Hepatocyte (in vitro differentiated cells): ENCODE measurements at regions not wholly inside any gene's neighbourhood (a gene's known extent, or its start where the extent isn't known, plus 50 kb on each side); places are given as distances from the start of the nearest gene placed in this dataset.

Source experiments
- DNase-seq: peaks from one replicate; pipeline ENCODE4 v3.0.0-alpha.2; 2016; ENCODE audit warnings: low spot score
- H2AFZ ChIP-seq: fragments of 200-600 bp; sonication (generic); 2 replicates; pipeline ENCODE4 v1.6.0; 2016; ENCODE audit warnings: antibody characterized with exemption, mild to moderate bottlenecking
- H3K27ac ChIP-seq: fragments of 200-600 bp; sonication (generic); 2 replicates; pipeline ENCODE4 v1.5.1; 2016; ENCODE audit warnings: mild to moderate bottlenecking
- H3K27me3 ChIP-seq: fragments of 200-600 bp; sonication (generic); 2 replicates; pipeline ENCODE4 v1.6.1; 2016
- H3K36me3 ChIP-seq: fragments of 200-600 bp; sonication (generic); replicated peaks from 2 replicates; pipeline ENCODE4 v1.5.1; 2016; ENCODE audit warnings: low read depth; ENCODE audit not compliant: insufficient read depth
- H3K4me1 ChIP-seq: fragments of 200-600 bp; sonication (generic); 2 replicates; pipeline ENCODE4 v1.5.1; 2016; ENCODE audit warnings: mild to moderate bottlenecking, moderate library complexity; ENCODE audit not compliant: insufficient read depth
- H3K4me2 ChIP-seq: fragments of 200-600 bp; sonication (generic); 2 replicates; pipeline ENCODE4 v1.6.0; 2016
- H3K4me3 ChIP-seq: fragments of 200-600 bp; sonication (generic); 2 replicates; pipeline ENCODE4 v1.5.1; 2016; ENCODE audit warnings: mild to moderate bottlenecking
- H3K79me2 ChIP-seq: fragments of 200-600 bp; sonication (generic); 2 replicates; pipeline ENCODE4 v1.6.0; 2017; ENCODE audit warnings: mild to moderate bottlenecking
- H3K9me2 ChIP-seq: fragments of 200-600 bp; sonication (generic); replicated peaks from 2 replicates; pipeline ENCODE4 v1.6.0; 2017; ENCODE audit warnings: mild to moderate bottlenecking; ENCODE audit not compliant: insufficient read depth
- H3K9me3 ChIP-seq: fragments of 200-600 bp; sonication (generic); 2 replicates; pipeline ENCODE4 v1.5.1; 2016; ENCODE audit warnings: low read depth, mild to moderate bottlenecking
- H4K20me1 ChIP-seq: fragments of 200-600 bp; sonication (generic); 2 replicates; pipeline ENCODE4 v1.6.0; 2016; ENCODE audit warnings: mild to moderate bottlenecking; ENCODE audit not compliant: insufficient read depth, poor library complexity, severe bottlenecking
- EZH2 ChIP-seq: fragments of 200-600 bp; sonication (generic); IDR thresholded peaks from 2 replicates; pipeline ENCODE4 v1.6.1; 2016; ENCODE audit warnings: antibody characterized with exemption, mild to moderate bottlenecking, borderline replicate concordance
- EZH2phosphoT487 ChIP-seq: fragments of 200-600 bp; sonication (generic); IDR thresholded peaks from one replicate; pipeline ENCODE4 v1.6.1; 2018; ENCODE audit warnings: antibody characterized with exemption, mild to moderate bottlenecking, low read depth, moderate library complexity; ENCODE audit not compliant: unreplicated experiment, severe bottlenecking
- WGBS: methylation state at CpG from one replicate; pipeline ENCODE4 v1.1.6; 2016; ENCODE audit warnings: low lambda C conversion rate; ENCODE audit errors: missing lambda C conversion rate; 5-methylcytosine and 5-hydroxymethylcytosine counted together
- TF ChIP-seq, protein P1 (sequence below): fragments of 200-600 bp; sonication (generic); IDR thresholded peaks from 2 replicates; pipeline ENCODE4 v1.5.1; 2016; ENCODE audit warnings: antibody characterized with exemption, mild to moderate bottlenecking; ENCODE audit not compliant: poor library complexity

- DNase-seq, result peak; percentile 37
- Histone ChIP-seq H3K4me1 (peaks cover 13% of the 10 kb centered on the region), H3K27me3 (no peaks in the 10 kb centered on the region), H4K20me1 (no peaks in the 10 kb centered on the region), H3K4me3 (no peak overlapping the region), H3K79me2 (no peaks in the 10 kb centered on the region), H3K27ac (peak overlapping the region; percentile 36), H3K9me3 (no peaks in the 10 kb centered on the region), H2AFZ (no peak overlapping the region), H3K36me3 (no peaks in the 10 kb centered on the region), H3K4me2 (no peak overlapping the region), H3K9me2 (no peaks in the 10 kb centered on the region)
- 60% methylated on average over 1 of the region's 1 CpG for WGBS
- TF ChIP-seq, protein P1, sequence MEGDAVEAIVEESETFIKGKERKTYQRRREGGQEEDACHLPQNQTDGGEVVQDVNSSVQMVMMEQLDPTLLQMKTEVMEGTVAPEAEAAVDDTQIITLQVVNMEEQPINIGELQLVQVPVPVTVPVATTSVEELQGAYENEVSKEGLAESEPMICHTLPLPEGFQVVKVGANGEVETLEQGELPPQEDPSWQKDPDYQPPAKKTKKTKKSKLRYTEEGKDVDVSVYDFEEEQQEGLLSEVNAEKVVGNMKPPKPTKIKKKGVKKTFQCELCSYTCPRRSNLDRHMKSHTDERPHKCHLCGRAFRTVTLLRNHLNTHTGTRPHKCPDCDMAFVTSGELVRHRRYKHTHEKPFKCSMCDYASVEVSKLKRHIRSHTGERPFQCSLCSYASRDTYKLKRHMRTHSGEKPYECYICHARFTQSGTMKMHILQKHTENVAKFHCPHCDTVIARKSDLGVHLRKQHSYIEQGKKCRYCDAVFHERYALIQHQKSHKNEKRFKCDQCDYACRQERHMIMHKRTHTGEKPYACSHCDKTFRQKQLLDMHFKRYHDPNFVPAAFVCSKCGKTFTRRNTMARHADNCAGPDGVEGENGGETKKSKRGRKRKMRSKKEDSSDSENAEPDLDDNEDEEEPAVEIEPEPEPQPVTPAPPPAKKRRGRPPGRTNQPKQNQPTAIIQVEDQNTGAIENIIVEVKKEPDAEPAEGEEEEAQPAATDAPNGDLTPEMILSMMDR, result no peak
- no peak for TF ChIP-seq EZH2phosphoT487
- TF ChIP-seq EZH2, result no peak
These were observed 324.0 kb upstream of the UBE2E3 start for GRCh38 chr2:180656455-180656847.

- 97% methylated on average over 1 of the region's 1 CpG for WGBS
- Histone ChIP-seq H3K4me1 (peaks cover 11% of the 10 kb centered on the region), H3K27ac (peak overlapping the region; percentile 14), H3K79me2 (no peaks in the 10 kb centered on the region), H3K4me3 (no peak overlapping the region), H2AFZ (no peak overlapping the region), H3K4me2 (no peak overlapping the region), H3K27me3 (no peaks in the 10 kb centered on the region), H3K9me2 (no peaks in the 10 kb centered on the region), H3K36me3 (no peaks in the 10 kb centered on the region), H4K20me1 (no peaks in the 10 kb centered on the region), H3K9me3 (no peaks in the 10 kb centered on the region)
- no peak for DNase-seq
- TF ChIP-seq EZH2phosphoT487, result no peak
- TF ChIP-seq EZH2, result no peak
- TF ChIP-seq, protein P1, result peak; percentile 4
These were observed 324.5 kb upstream of the UBE2E3 start for GRCh38 chr2:180655842-180656454.

GRCh38 chr2:180655393-180655792, 325.0 kb upstream of the UBE2E3 start:
- no peaks in the 10 kb centered on the region for H4K20me1 ChIP-seq
- no peak for DNase-seq
- 39% methylated on average over 2 of the region's 2 CpGs for WGBS
- H2AFZ ChIP-seq, result no peak overlapping the region
- no peak overlapping the region for H3K4me3 ChIP-seq
- no peaks in the 10 kb centered on the region for H3K9me2 ChIP-seq
- no peaks in the 10 kb centered on the region for H3K27me3 ChIP-seq
- no peak overlapping the region for H3K4me2 ChIP-seq
- TF ChIP-seq EZH2phosphoT487, result no peak
- TF ChIP-seq EZH2, result no peak
- TF ChIP-seq, protein P1, result no peak
- H3K79me2 ChIP-seq, result no peaks in the 10 kb centered on the region
- no peaks in the 10 kb centered on the region for H3K9me3 ChIP-seq
- H3K36me3 ChIP-seq, result no peaks in the 10 kb centered on the region
- peaks cover 6% of the 10 kb centered on the region for H3K4me1 ChIP-seq
- H3K27ac ChIP-seq, result no peak overlapping the region

DNA sequence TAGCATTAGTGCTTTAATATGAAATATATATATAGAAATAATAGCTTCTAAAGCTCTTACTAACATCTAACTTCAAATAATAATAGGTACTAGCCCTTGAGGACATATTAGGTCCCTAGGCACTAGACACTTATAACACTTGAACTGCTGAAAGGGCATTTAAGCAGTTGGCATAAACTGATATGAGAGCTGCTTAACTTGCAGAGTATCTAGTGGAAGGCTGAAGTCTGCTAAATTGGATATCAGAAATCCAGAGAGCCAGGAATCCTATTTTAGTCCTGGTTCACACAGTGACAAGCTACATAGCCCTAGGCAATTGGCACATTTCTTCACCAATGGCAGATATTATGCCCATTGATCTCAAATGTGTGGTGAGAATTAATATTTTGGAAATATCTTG, 326.9 kb upstream of the UBE2E3 start:
- no peaks in the 10 kb centered on the region for H3K9me3 ChIP-seq
- H3K27me3 ChIP-seq, result no peaks in the 10 kb centered on the region
- H2AFZ ChIP-seq, result no peak overlapping the region
- H3K4me3 ChIP-seq, result no peak overlapping the region
- H3K4me2 ChIP-seq, result no peak overlapping the region
- H3K36me3 ChIP-seq, result no peaks in the 10 kb centered on the region
- H3K9me2 ChIP-seq, result no peaks in the 10 kb centered on the region
- DNase-seq, result no peak
- H3K27ac ChIP-seq, result no peak overlapping the region
- H3K79me2 ChIP-seq, result no peaks in the 10 kb centered on the region
- no peaks in the 10 kb centered on the region for H3K4me1 ChIP-seq
- no peaks in the 10 kb centered on the region for H4K20me1 ChIP-seq
- TF ChIP-seq EZH2 (no peak), EZH2phosphoT487 (no peak)
- TF ChIP-seq, protein P1, result no peak
